ENCODE measurements at regions not wholly inside any gene's neighbourhood (a gene's known extent, or its start where the extent isn't known, plus 50 kb on each side); places are given as distances from the start of the nearest gene placed in this dataset.
A peak's percentile ranks its signal among the peaks of the same experiment; 100 is the strongest.

DNA sequence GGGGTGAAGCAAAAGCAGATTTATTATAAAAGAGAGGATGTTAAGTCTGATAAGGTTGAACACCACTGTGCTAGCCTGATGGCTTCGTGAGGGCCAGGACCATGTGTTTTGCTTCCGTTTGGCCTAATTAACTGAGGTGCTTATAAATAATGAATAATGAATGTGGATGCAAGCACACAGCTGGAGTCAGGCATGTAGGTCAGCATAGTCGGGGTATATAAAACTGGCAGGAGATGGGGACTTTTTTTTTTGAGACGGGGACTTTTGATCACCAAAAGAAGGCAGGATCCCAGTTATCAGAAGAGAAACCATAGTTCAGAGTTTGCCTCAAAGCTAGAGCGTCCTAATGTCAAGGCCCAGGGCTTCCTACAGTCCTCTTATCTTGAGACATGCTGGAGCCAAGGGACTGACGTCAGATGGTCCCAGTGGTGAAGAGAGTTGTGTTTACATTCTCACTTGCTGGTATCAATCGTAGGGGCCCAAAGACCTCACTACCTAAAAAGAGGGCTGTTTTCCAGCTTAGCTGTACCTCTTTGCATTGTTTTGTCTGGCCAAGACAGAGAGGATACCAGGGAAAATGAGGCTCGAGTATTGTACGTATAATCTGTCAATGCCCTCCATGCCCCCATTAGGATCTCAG, 50.4 kb downstream of the RTL9 start:
- no peak for DNase-seq (ENCODE audit: low read depth)

- no peak for DNase-seq (ENCODE audit: low read depth)
Measured at GRCh38 chrX:110409925-110410324, 51.3 kb downstream of the RTL9 start.

GRCh38 chrX:110410603-110411002, 52.0 kb downstream of the RTL9 start:
- no peak for DNase-seq (ENCODE audit: low read depth)

GRCh38 chrX:110412971-110413726, 54.5 kb downstream of the RTL9 start:
- DNase-seq (ENCODE audit: low read depth): peak; percentile 53

DNA sequence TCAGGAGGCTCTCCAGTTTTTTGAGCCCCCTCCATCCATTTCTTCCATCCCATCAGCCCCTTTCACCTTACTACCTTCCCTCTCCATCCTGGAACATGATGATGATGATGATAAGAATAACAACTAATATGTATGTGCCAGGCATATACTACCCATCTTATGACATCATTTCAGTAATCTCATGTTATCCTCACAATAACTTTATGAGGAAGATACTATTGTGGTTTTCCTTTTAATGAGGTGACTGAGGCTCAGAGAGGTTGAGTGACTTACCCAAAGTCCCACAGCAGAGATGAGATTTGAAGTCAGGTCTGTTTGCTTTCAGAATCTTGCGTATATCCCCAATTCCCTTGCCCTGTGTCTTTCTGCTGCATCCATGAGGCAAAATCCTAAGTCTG, 55.1 kb downstream of the RTL9 start:
- no peak for DNase-seq (ENCODE audit: low read depth)

- no peak for DNase-seq (ENCODE audit: low read depth)
Measured at GRCh38 chrX:110414273-110414672, 55.6 kb downstream of the RTL9 start.

GRCh38 chrX:110414679-110415439, 56.2 kb downstream of the RTL9 start:
- no peak for DNase-seq (ENCODE audit: low read depth)

GRCh38 chrX:110415440-110416170, 57.0 kb downstream of the RTL9 start:
- no peak for DNase-seq (ENCODE audit: low read depth)

DNA sequence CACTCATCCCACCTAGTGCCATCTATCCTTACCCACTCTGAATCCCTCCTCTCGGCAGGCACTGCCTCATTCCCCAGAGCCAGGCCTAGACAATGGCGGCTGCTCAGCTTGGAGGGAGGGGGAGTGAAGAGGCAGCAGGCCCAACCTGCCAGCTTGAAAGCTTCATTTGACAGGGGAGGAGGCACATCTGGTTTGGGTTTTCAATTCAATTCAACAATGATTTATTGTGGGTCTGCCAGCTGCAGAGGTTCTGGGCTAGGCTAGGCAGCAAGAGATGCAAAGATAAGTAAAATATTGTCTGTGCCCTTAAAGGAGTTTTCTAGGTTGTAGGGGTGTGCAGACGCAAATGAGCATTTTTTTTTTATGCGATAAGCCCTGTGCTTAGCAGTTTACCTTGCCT, 58.5 kb downstream of the RTL9 start:
- no peak for DNase-seq (ENCODE audit: low read depth)

DNA sequence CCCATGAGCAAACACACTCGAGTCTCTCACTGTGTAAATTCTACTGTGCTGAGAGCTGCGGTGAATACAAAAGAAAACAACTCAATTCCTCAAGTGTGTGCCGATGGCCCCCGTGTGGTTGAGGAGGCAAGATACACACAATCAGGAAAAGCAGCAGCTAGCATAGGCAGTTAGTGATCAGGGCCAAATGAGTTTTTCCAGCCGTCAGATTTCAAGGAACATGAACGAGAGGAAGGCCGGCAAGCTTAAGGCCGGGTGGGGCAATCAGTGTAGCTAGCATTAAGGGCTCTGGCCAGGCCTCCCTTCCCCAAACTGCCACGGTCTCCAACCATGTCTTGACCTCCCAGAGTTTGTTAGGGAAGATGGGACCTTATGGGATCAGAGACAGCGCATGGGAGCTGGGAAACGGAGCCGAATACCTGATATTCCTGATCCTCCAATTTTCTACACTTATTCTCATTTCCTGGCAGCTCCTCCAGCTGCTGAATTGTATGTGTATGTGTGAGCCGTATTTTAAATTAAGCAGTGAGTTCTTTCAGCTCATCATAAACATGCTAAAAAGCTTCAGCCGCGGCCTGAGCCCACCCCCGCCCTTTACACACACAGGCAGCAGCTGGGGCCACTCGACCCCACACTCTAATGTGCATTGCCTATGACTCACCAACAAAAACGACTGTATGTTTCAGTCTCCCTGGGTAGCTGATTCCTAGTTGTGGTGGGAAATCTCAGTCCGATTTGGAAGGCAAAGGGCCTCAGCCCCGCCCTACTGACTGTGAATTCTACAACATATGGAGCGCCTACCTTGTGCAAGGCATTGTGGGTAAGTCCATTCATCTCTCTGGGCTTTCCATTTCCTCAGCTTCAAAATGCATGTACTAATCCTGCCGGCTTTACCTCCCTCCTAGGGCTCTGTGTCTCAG, 59.9 kb downstream of the RTL9 start:
- no peak for DNase-seq (ENCODE audit: low read depth)

DNA sequence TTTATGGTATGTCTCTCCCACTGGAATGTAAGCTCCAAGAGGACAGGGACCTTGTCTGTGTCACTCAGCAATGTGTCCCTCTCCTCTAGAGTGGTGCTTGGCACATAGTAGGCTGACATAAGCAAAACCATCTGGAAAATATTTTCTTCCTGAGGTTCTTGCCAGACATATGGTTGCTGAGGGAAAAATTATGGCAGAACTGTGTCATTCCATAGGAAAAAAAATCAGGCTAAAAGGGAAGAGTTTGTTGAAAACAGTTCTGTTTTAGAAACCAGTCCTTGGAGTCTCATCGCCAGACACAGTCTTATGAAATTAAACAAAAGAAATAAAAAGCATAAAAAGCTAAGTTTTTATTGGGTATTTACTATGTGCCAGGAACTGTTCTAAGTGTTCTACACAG, 60.9 kb downstream of the RTL9 start:
- DNase-seq (ENCODE audit: low read depth): no peak

DNA sequence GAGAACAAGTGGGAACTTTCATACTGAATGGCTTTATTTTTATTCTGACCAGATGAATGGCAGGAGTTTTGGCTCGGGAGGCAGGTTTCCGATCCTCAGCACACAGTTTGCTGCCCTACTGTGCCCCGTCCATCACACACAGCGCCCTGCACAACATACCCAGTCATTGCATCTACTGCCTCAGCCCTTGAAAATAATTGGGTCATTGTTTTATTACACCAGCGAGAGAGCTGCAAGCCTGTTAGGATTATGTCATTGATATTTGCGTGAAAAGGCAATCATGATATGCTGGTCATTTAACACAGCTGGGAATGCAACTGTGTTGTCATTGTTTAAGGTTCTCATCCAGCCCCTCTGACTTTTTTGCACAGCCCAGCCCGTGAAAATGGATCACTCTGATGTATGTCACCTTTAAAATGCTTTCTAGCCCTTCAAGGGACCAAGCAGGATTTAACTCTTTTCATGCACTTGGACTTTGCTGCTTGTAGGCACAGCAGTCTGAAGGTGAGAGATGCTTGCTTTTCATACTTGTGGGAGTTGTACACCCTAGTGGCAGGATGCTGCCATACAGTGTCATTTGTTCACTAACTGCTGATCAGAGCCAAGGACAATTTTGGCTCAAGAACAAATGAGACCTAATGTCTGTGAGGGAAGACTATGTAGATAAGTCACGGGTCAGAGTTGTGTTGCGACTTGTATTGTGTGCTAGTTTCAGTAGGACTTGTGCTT, 62.3 kb downstream of the RTL9 start:
- no peak for DNase-seq (ENCODE audit: low read depth)

GRCh38 chrX:110421500-110422455, 63.1 kb downstream of the RTL9 start:
- no peak for DNase-seq (ENCODE audit: low read depth)

DNA sequence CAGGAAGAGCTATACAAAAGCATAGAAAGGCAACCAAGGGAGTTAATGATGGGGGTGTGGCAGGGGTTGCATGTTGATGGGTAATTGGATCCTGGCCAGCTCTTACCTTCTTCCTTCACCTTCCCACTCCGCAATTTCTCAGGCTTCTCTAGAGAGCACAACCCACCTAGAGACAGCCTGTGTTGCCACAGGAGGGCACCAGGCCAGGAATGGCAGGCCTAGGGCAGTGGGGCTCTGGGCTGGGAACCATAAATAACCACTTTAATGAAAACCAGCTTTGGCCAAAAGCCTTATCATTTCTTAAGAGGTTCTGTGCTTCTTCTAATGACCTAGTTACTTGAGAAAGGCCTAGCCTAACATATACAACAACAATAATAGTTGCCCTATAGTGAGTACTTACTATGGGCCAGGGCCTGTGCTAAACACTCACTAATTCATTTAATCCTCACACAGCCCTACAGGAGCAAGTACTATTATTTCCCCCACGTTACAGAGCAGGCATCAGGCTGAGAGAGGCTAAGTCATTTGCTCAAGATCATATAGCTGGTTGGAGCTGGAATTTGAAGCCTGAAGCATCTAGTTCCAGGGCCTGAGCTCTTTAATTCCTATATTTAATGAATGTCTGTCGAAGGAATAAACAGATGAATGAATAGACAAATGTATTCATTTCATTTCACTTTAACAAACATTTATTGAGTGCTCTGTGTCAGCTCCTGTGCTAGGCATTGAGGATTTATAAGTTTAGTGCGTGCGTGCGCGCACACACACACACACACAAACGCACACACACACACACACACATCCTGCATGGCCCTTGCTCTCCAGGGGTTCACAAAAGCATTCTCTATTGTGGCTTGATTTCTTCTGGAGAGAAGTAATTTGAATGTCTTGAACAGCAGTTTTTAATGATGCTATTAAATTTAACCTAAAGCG, 66.8 kb downstream of the RTL9 start:
- no peak for DNase-seq (ENCODE audit: low read depth)

- no peak for DNase-seq (ENCODE audit: low read depth)
Measured at GRCh38 chrX:110426155-110426504, 67.5 kb downstream of the RTL9 start.

- DNase-seq (ENCODE audit: low read depth): no peak
Measured at GRCh38 chrX:110427076-110427475, 68.4 kb downstream of the RTL9 start.

DNA sequence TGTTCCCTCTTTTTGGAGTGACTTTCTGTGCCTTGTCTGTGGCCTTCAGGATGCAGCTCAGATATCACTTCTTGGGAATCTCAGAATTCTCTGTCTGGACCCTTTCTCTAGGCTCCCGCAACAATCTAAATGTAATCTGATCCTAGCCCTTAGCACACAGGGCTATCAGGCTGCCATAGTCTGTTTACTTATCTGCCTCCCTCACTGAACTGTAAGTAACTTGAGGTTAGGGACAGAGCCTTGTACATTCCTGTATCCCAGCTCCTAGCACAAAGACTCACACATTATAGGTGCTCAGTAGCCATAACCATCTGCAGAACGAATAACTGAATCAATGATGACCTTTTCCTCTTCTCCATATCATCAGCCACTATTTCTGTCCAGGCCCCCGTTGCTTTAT, 69.5 kb downstream of the RTL9 start:
- DNase-seq (ENCODE audit: low read depth): no peak

GRCh38 chrX:110430293-110431076, 71.8 kb downstream of the RTL9 start:
- DNase-seq (ENCODE audit: low read depth): no peak

All from activated T-helper 9 cell treated with anti-CD3 and anti-CD28 coated beads, Interleukin-2, amount 50 U/mL, for 16 hours (primary cell).